Lower leg skin (tissue), 4 donors: ENCODE measurements at regions not wholly inside any gene's neighbourhood (a gene's known extent, or its start where the extent isn't known, plus 50 kb on each side); places are given as distances from the start of the nearest gene placed in this dataset.

Source experiments
- DNase-seq, 2 donors: peaks; one replicate each; pipeline ENCODE4 v3.0.0-alpha.2; 2019; ENCODE audit warnings: low spot score in 2 of 2
- H3K4me3 ChIP-seq: fragments of 200-600 bp; sonication (generic); 2 replicates; pipeline ENCODE4 v1.5.1; 2017; ENCODE audit warnings: mild to moderate bottlenecking, low read depth; ENCODE audit not compliant: poor library complexity, severe bottlenecking
- CTCF ChIP-seq, 3 donors: fragments of 450-650 bp; IDR thresholded peaks; one replicate each; pipeline ENCODE4 v1.5.1; 2016; ENCODE audit warnings: antibody characterized with exemption in 3 of 3, mild to moderate bottlenecking in 3 of 3, moderate library complexity in 2 of 3
- POLR2A ChIP-seq, 2 donors: fragments of 450-650 bp; IDR thresholded peaks; one replicate each; pipeline ENCODE4 v1.6.1; 2016 to 2017; ENCODE audit warnings: antibody characterized with exemption in 2 of 2, mild to moderate bottlenecking in 1 of 2, moderate library complexity in 1 of 2
- WGBS, 2 donors: methylation state at CpG; one replicate each; pipeline ENCODE4 v1.1.5; 2018; 5-methylcytosine and 5-hydroxymethylcytosine counted together
- intact Hi-C: fragments of 100-400 bp; cut with DNase I; formaldehyde crosslinking; loops from one replicate; pipeline ENCODE4 v1.15.0; 2023; ENCODE audit warnings: low total_unique reads

GRCh38 chr7:136664537-136664936 lies 203.9 kb upstream of the CHRM2 start:
- H3K4me3 ChIP-seq, result no peak overlapping the region
- WGBS, 2 donors, result 57 to 65% methylated on average over 1 of the region's 1 CpG
- TF ChIP-seq CTCF (IDR thresholded peaks at IDR 0.05) (no peak), POLR2A (IDR thresholded peaks at IDR 0.05) (no peak)
- DNase-seq, result no peak
- intact Hi-C loops, result no loop called here

- intact Hi-C loops, result no loop called here
- WGBS, 2 donors, result 47 to 58% methylated on average over 2 of the region's 2 CpGs
- H3K4me3 ChIP-seq, result no peak overlapping the region
- TF ChIP-seq CTCF (IDR thresholded peaks at IDR 0.05) (no peak), POLR2A (IDR thresholded peaks at IDR 0.05) (no peak)
- no peak for DNase-seq
Observed at GRCh38 chr7:136657482-136657921, 210.9 kb upstream of the CHRM2 start.

- intact Hi-C loops, result no loop called here
- H3K4me3 ChIP-seq, result no peak overlapping the region
- WGBS, 2 donors, result 91 to 92% methylated on average over 1 of the region's 1 CpG
- no peak for DNase-seq
- TF ChIP-seq CTCF (IDR thresholded peaks at IDR 0.05), result no peak
- TF ChIP-seq POLR2A (IDR thresholded peaks at IDR 0.05), result no peak
Observed at GRCh38 chr7:136656516-136656915, 211.9 kb upstream of the CHRM2 start.

GRCh38 chr7:136655414-136655813 lies 213.0 kb upstream of the CHRM2 start:
- DNase-seq, result no peak
- H3K4me3 ChIP-seq, result no peak overlapping the region
- intact Hi-C loops, result no loop called here
- no peak for TF ChIP-seq CTCF (IDR thresholded peaks at IDR 0.05)

- intact Hi-C loops, result no loop called here
- 72 to 76% methylated on average over 3 of the region's 3 CpGs for WGBS, 2 donors
- TF ChIP-seq CTCF (IDR thresholded peaks at IDR 0.05) (no peak), POLR2A (IDR thresholded peaks at IDR 0.05) (no peak)
- no peak for DNase-seq
- H3K4me3 ChIP-seq, result no peak overlapping the region
Observed at GRCh38 chr7:136654406-136654805, 214.0 kb upstream of the CHRM2 start.

GRCh38 chr7:136652635-136653370 lies 215.6 kb upstream of the CHRM2 start:
- intact Hi-C loops, result no loop called here
- 91% methylated on average over 3 of the region's 3 CpGs for WGBS, 2 donors
- H3K4me3 ChIP-seq, result no peak overlapping the region
- no peak for DNase-seq
- TF ChIP-seq CTCF (IDR thresholded peaks at IDR 0.05) (no peak), POLR2A (IDR thresholded peaks at IDR 0.05) (no peak)
